ENCODE measurements at regions not wholly inside any gene's neighbourhood (a gene's known extent, or its start where the extent isn't known, plus 50 kb on each side); places are given as distances from the start of the nearest gene placed in this dataset.
A peak's percentile ranks its signal among the peaks of the same experiment; 100 is the strongest.

- ATAC-seq (peak; percentile 13; the same call in 1 of the 2 replicates), DNase-seq (ENCODE audit: low read depth, low spot score) (no peak)
- no peaks in the 10 kb centered on the region for H3K27me3 ChIP-seq (ENCODE audit: control insufficient read depth, insufficient read depth, low read length)
- no peaks in the 10 kb centered on the region for H3K4me1 ChIP-seq (ENCODE audit: control insufficient read depth, insufficient read depth, low read length)
- CTCF ChIA-PET = no interaction called here
- POLR2A ChIA-PET = no interaction called here
- in situ Hi-C loops (cut with HindIII; ENCODE audit: low pct_unique_long_range_greater_than_20kb, low sequenced_read_pairs) (no loop called here), intact Hi-C loops (cut with micrococcal nuclease; ENCODE audit: unreplicated experiment) (no loop called here)
- TF ChIP-seq TCF7L2 (IDR thresholded peaks at IDR 0.05; ENCODE audit: low read depth, low read length) (no peak), SIN3A (IDR thresholded peaks at IDR 0.05; ENCODE audit: borderline replicate concordance, insufficient read depth, low read depth, low read length) (no peak), POLR2AphosphoS5 (IDR thresholded peaks at IDR 0.05; ENCODE audit: low read depth, low read length) (no peak), CTCF (IDR thresholded peaks at IDR 0.05) (no peak), REST (IDR thresholded peaks at IDR 0.05; ENCODE audit: insufficient read depth in 1 of 2, low read depth in 2 of 2, low read length in 1 of 2) (no peak)
- H3K4me3 ChIP-seq (ENCODE audit: low read depth in 2 of 2, low read length in 2 of 2) = no peak overlapping the region; a peak in 1 of 4 replicates
- H3K9me3 ChIP-seq (ENCODE audit: control insufficient read depth, insufficient read depth, low read depth, low read length) = no peaks in the 10 kb centered on the region
- no peaks in the 10 kb centered on the region for H3K36me3 ChIP-seq (ENCODE audit: control insufficient read depth, insufficient read depth, low read length)
- no TSS peak for BruUV-seq (replicated peaks)
- no peak overlapping the region for H3K27ac ChIP-seq (ENCODE audit: low read length)
Observed at GRCh38 chr7:20559883-20560282, 55.6 kb upstream of the ABCB5 start.

DNA sequence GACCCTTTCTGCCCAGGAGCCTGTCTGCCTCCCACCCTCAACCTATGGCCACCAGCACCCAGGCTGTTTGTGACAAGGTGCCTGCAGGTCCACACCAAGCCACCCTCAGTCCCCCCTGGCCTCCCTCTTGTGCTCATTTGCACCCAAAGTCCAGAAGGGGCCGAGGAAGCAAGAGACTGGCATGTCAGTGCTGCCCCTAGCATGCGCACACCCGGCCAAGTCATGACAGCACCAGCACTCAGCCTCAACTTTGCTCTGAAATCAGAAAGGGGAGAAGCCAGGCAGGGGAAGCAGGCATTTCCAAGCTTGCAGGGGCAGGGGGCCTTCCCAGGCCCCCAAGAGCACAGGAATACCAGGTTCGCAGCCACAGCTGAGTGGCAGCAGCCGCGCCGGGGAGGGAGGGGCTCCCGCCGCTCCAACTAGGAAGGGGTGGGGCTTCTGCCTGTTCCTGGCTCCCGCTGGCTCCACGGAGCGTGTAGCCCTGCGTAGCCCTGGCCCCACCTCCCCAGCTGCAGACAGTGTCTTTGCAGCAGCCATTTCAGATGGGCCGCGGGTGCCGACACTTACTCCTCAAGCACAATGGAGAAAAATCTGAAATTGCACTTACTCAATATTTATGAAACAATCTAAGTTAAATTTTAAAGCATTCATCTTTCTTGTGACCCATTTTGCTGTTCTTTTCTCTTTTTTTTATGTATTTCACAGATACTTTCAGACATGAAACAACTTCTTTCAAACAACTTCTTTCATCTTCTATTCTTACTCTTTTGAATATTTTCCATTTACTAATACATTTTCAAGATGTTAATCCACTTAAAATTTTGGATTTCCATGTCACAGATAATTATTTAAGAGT, 54.9 kb upstream of the ABCB5 start:
- intact Hi-C loops (cut with micrococcal nuclease; ENCODE audit: unreplicated experiment) = no loop called here

More for the DNA sequence above, 54.9 kb upstream of the ABCB5 start:
- CTCF ChIA-PET = no interaction called here
- Histone ChIP-seq H3K27me3 (ENCODE audit: control insufficient read depth, insufficient read depth, low read length) (no peaks in the 10 kb centered on the region), H3K36me3 (ENCODE audit: control insufficient read depth, insufficient read depth, low read length) (no peaks in the 10 kb centered on the region), H3K9me3 (ENCODE audit: control insufficient read depth, insufficient read depth, low read depth, low read length) (no peaks in the 10 kb centered on the region), H3K4me3 (ENCODE audit: low read depth in 2 of 2, low read length in 2 of 2) (peak overlapping the region; percentile 7 to 25; a peak in 3 of 4 replicates), H3K27ac (ENCODE audit: low read length) (no peak overlapping the region), H3K4me1 (ENCODE audit: control insufficient read depth, insufficient read depth, low read length) (no peaks in the 10 kb centered on the region)
- peak; percentile 95 for ATAC-seq
- POLR2A ChIA-PET = no interaction called here
- BruUV-seq (replicated peaks) = no TSS peak
- no peak for TF ChIP-seq SIN3A (IDR thresholded peaks at IDR 0.05; ENCODE audit: borderline replicate concordance, insufficient read depth, low read depth, low read length)
- TF ChIP-seq CTCF (IDR thresholded peaks at IDR 0.05) = no peak
- TF ChIP-seq REST (IDR thresholded peaks at IDR 0.05; ENCODE audit: insufficient read depth in 1 of 2, low read depth in 2 of 2, low read length in 1 of 2) = no peak
- no peak for TF ChIP-seq POLR2AphosphoS5 (IDR thresholded peaks at IDR 0.05; ENCODE audit: low read depth, low read length)
- no peak for TF ChIP-seq TCF7L2 (IDR thresholded peaks at IDR 0.05; ENCODE audit: low read depth, low read length)
- no peak for DNase-seq (ENCODE audit: low read depth, low spot score)
- in situ Hi-C loops (cut with HindIII; ENCODE audit: low pct_unique_long_range_greater_than_20kb, low sequenced_read_pairs) = no loop called here

All from Panc1 (cell line).